C4-2B (cell line): ENCODE measurements at regions not wholly inside any gene's neighbourhood (a gene's known extent, or its start where the extent isn't known, plus 50 kb on each side); places are given as distances from the start of the nearest gene placed in this dataset.

Experiments used
- ZFX ChIP-seq: fragments of 450-650 bp; IDR thresholded peaks from 2 replicates; pipeline ENCODE4 v1.6.1; 2017
- TF ChIP-seq, protein P1 (sequence below): fragments of 450-650 bp; conservative IDR thresholded peaks from 2 replicates; pipeline ENCODE4 v1.5.1; 2017; ENCODE audit warnings: mild to moderate bottlenecking

DNA sequence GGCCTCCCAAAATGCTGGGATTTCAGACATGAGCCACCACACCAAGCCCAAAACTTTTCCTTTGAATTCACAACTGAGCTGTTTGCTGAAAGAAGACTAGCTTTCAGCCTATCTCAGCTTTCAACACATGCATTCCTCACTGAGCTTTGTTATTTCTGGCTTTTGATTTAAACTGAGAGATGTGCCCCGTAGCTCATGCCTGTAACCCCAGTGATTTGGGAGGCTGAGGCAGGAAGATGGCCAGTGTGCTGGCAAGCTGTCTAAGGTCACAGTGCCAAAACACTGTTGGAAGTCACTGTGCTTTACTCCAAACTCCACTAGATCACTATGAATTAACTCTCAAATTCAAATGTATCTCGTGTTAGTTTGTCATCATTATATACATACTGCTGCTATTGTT, 779.5 kb downstream of the TRIML1 start:
- TF ChIP-seq, protein P1, sequence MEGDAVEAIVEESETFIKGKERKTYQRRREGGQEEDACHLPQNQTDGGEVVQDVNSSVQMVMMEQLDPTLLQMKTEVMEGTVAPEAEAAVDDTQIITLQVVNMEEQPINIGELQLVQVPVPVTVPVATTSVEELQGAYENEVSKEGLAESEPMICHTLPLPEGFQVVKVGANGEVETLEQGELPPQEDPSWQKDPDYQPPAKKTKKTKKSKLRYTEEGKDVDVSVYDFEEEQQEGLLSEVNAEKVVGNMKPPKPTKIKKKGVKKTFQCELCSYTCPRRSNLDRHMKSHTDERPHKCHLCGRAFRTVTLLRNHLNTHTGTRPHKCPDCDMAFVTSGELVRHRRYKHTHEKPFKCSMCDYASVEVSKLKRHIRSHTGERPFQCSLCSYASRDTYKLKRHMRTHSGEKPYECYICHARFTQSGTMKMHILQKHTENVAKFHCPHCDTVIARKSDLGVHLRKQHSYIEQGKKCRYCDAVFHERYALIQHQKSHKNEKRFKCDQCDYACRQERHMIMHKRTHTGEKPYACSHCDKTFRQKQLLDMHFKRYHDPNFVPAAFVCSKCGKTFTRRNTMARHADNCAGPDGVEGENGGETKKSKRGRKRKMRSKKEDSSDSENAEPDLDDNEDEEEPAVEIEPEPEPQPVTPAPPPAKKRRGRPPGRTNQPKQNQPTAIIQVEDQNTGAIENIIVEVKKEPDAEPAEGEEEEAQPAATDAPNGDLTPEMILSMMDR: no peak
- TF ChIP-seq ZFX: no peak
